WTC11 (cell line): ENCODE measurements at regions not wholly inside any gene's neighbourhood (a gene's known extent, or its start where the extent isn't known, plus 50 kb on each side); places are given as distances from the start of the nearest gene placed in this dataset.

Source experiments
- ATAC-seq: fragments of 200-7000 bp; cut with Tn5 transposase; 2 replicates; pipeline ENCODE4 v1.10.0; 2021; ENCODE audit warnings: mild to moderate bottlenecking, moderate library complexity
- CTCF ChIA-PET: fragments of 300-600 bp; sonication (Branson Sonifier 250); formaldehyde crosslinking; loops from one replicate; lab custom pipeline; 2021; ENCODE audit warnings: antibody characterized with exemption; lab: Charles Lee
- POLR2A ChIA-PET: fragments of 350-600 bp; sonication (Branson Sonifier 250); formaldehyde crosslinking; loops from one replicate; lab custom pipeline; 2021; ENCODE audit warnings: antibody characterized with exemption; lab: Charles Lee
- DNase-seq: peaks from one replicate; pipeline ENCODE4 v3.0.0; 2021; ENCODE audit warnings: low spot score
- H3K27ac Mint-ChIP-seq: 2 replicates; pipeline ENCODE4 v1.8.0; 2021; ENCODE audit warnings: mixed read lengths
- H3K27me3 Mint-ChIP-seq: 2 replicates; pipeline ENCODE4 v1.8.0; 2021; ENCODE audit warnings: low read depth, mild to moderate bottlenecking, moderate library complexity, mixed read lengths
- H3K36me3 Mint-ChIP-seq: 2 replicates; pipeline ENCODE4 v1.8.0; 2021; ENCODE audit warnings: mixed read lengths
- H3K4me1 Mint-ChIP-seq: 2 replicates; pipeline ENCODE4 v1.8.0; 2022; ENCODE audit warnings: mixed read lengths
- H3K4me3 Mint-ChIP-seq: 2 replicates; pipeline ENCODE4 v1.8.0; 2021; ENCODE audit warnings: mild to moderate bottlenecking, moderate library complexity, mixed read lengths
- H3K9me3 Mint-ChIP-seq: 2 replicates; pipeline ENCODE4 v1.8.0; 2021; ENCODE audit warnings: mixed read lengths
- ATF6 ChIP-seq: sonication (generic); formaldehyde crosslinking; IDR thresholded peaks from 2 replicates; pipeline ENCODE4 v1.8.1; 2023; ENCODE audit warnings: mild to moderate bottlenecking, missing genetic modification reagents
- CTCF ChIP-seq: fragments of 200-600 bp; IDR thresholded peaks from 2 replicates; pipeline ENCODE4 v1.8.0; 2022; ENCODE audit warnings: antibody characterized with exemption
- E2F4 ChIP-seq: sonication (generic); formaldehyde crosslinking; IDR thresholded peaks from 2 replicates; pipeline ENCODE4 v1.8.1; 2022; ENCODE audit warnings: low read depth, mild to moderate bottlenecking, moderate library complexity, missing genetic modification reagents, borderline replicate concordance
- ELF4 ChIP-seq: sonication (generic); formaldehyde crosslinking; IDR thresholded peaks from 2 replicates; pipeline ENCODE4 v1.8.1; 2022; ENCODE audit warnings: low read depth, mild to moderate bottlenecking, moderate library complexity, missing genetic modification reagents
- ERG ChIP-seq: fragments of 250-450 bp; sonication (Bioruptor Pico); IDR thresholded peaks from 2 replicates; pipeline ENCODE4 v1.8.0; 2021; ENCODE audit warnings: mild to moderate bottlenecking
- HMGA2 ChIP-seq: fragments of 250-450 bp; sonication (Bioruptor Pico); IDR thresholded peaks from 2 replicates; pipeline ENCODE4 v1.4.0; 2021; ENCODE audit warnings: mild to moderate bottlenecking, moderate library complexity
- KAT7 ChIP-seq: sonication (generic); formaldehyde crosslinking; IDR thresholded peaks from 2 replicates; pipeline ENCODE4 v1.8.1; 2023; ENCODE audit warnings: missing genetic modification reagents, mild to moderate bottlenecking, borderline replicate concordance
- NFATC4 ChIP-seq: fragments of 250-450 bp; sonication (Bioruptor Pico); IDR thresholded peaks from 2 replicates; pipeline ENCODE4 v1.9.0; 2021; ENCODE audit warnings: mild to moderate bottlenecking
- NR1H2 ChIP-seq: sonication (generic); formaldehyde crosslinking; IDR thresholded peaks from 2 replicates; pipeline ENCODE4 v1.9.0; 2021; ENCODE audit warnings: mild to moderate bottlenecking, moderate library complexity, missing genetic modification reagents
- NR3C1 ChIP-seq: sonication (generic); formaldehyde crosslinking; conservative IDR thresholded peaks from 2 replicates; pipeline ENCODE4 v1.8.1; 2023; ENCODE audit warnings: low read depth, mild to moderate bottlenecking, missing genetic modification reagents
- SP1 ChIP-seq: sonication (generic); formaldehyde crosslinking; conservative IDR thresholded peaks from 2 replicates; pipeline ENCODE4 v1.8.1; 2022; ENCODE audit warnings: missing genetic modification reagents
- ZBTB21 ChIP-seq: sonication (generic); formaldehyde crosslinking; IDR thresholded peaks from 2 replicates; pipeline ENCODE4 v1.8.1; 2023; ENCODE audit warnings: mild to moderate bottlenecking, missing genetic modification reagents, borderline replicate concordance
- ZNF232 ChIP-seq: sonication (generic); formaldehyde crosslinking; IDR thresholded peaks from 2 replicates; pipeline ENCODE4 v1.8.0; 2022; ENCODE audit warnings: mild to moderate bottlenecking, missing genetic modification reagents
- ZNF263 ChIP-seq: sonication (generic); formaldehyde crosslinking; IDR thresholded peaks from 2 replicates; pipeline ENCODE4 v1.8.1; 2022; ENCODE audit warnings: low read depth, mild to moderate bottlenecking, moderate library complexity, missing genetic modification reagents
- ZNF281 ChIP-seq: sonication (generic); formaldehyde crosslinking; IDR thresholded peaks from 2 replicates; pipeline ENCODE4 v1.8.0; 2023; ENCODE audit warnings: mild to moderate bottlenecking, missing genetic modification reagents
- ZSCAN18 ChIP-seq: fragments of 250-450 bp; sonication (Bioruptor Pico); IDR thresholded peaks from 2 replicates; pipeline ENCODE4 v2.1.2; 2022; ENCODE audit warnings: mild to moderate bottlenecking, moderate library complexity

- TF ChIP-seq ZNF232 (CRISPR knock-in tag) = no peak
- TF ChIP-seq, all 79 proteins: peak for 0
Measured at GRCh38 chr2:7584017-7584416, 666.8 kb downstream of the RNF144A start (continued).

GRCh38 chr2:7586898-7587297 lies 669.7 kb downstream of the RNF144A start:
- ChIA-PET POLR2A (no interaction called here), CTCF (no interaction called here)
- Mint-ChIP-seq H3K27me3 (peaks cover 12% of the 10 kb centered on the region), H3K36me3 (no peaks in the 10 kb centered on the region), H3K4me1 (peaks cover 13% of the 10 kb centered on the region), H3K9me3 (no peaks in the 10 kb centered on the region; the same call in 1 of the 2 replicates), H3K4me3 (no peak overlapping the region), H3K27ac (no peak overlapping the region)
- TF ChIP-seq KAT7 (no peak), E2F4 (CRISPR knock-in tag) (no peak), CTCF (no peak), HMGA2 (no peak), ZNF281 (CRISPR knock-in tag) (no peak), NR1H2 (CRISPR knock-in tag) (no peak)
- no peak for DNase-seq
- no peak for ATAC-seq

- peaks cover 9% of the 10 kb centered on the region for H3K27me3 Mint-ChIP-seq
- TF ChIP-seq NFATC4 (CRISPR knock-in tag) = no peak
- no peak for TF ChIP-seq ZNF263
- TF ChIP-seq ELF4 (CRISPR knock-in tag) = no peak
- no peak for TF ChIP-seq ERG (CRISPR knock-in tag)
- TF ChIP-seq NR3C1 = no peak
- no peak for TF ChIP-seq ZBTB21 (CRISPR knock-in tag)
- TF ChIP-seq ATF6 (CRISPR knock-in tag) = no peak
- TF ChIP-seq SP1 (CRISPR knock-in tag) = no peak
- TF ChIP-seq ZSCAN18 (CRISPR knock-in tag) = no peak
- TF ChIP-seq, all 79 proteins: peak for 0
- Mint-ChIP-seq H3K9me3 (no peaks in the 10 kb centered on the region; the same call in 1 of the 2 replicates), H3K4me1 (peaks cover 17% of the 10 kb centered on the region), H3K4me3 (no peak overlapping the region), H3K36me3 (no peaks in the 10 kb centered on the region), H3K27ac (no peak overlapping the region)
- no peak for DNase-seq
- ChIA-PET CTCF (no interaction called here), POLR2A (no interaction called here)
- no peak for ATAC-seq
Measured at GRCh38 chr2:7588295-7588694, 671.1 kb downstream of the RNF144A start.
